HL-60 (cell line): ENCODE measurements at regions not wholly inside any gene's neighbourhood (a gene's known extent, or its start where the extent isn't known, plus 50 kb on each side); places are given as distances from the start of the nearest gene placed in this dataset.

Source experiments
- GABPA ChIP-seq: IDR thresholded peaks from 2 replicates; pipeline ENCODE4 v1.6.1; 2012; ENCODE audit warnings: low read depth
- SPI1 ChIP-seq: IDR thresholded peaks from 2 replicates; pipeline ENCODE4 v1.6.1; 2012; ENCODE audit warnings: low read depth, mild to moderate bottlenecking, borderline replicate concordance
- TF ChIP-seq, protein P1 (sequence below): IDR thresholded peaks from one replicate; pipeline ENCODE4 v1.5.1; 2011; ENCODE audit warnings: low read length, control low read depth, inconsistent platforms; ENCODE audit not compliant: insufficient read depth

DNA sequence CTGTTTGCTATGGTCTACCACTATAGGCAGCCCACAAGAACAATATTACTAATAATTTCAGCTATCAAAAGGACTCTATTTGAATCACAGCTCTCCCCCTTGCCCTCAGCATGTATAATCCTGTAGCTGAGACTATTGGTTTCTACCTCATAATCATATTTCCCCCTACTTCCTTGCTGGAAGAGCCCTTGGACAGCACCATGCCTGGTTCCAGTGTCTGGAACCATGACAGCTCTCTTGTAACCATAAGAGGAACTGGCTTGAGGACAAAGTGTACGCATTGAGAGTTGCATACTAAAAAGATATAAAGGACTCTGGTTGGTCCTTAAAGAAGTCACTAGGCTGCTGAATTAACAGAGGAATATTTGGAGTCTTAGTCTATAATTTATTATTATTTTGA, 110.7 kb upstream of the ZRANB2 start:
- TF ChIP-seq GABPA (no peak), SPI1 (peak; percentile 7; the same call in 1 of the 2 replicates)
- TF ChIP-seq, protein P1, sequence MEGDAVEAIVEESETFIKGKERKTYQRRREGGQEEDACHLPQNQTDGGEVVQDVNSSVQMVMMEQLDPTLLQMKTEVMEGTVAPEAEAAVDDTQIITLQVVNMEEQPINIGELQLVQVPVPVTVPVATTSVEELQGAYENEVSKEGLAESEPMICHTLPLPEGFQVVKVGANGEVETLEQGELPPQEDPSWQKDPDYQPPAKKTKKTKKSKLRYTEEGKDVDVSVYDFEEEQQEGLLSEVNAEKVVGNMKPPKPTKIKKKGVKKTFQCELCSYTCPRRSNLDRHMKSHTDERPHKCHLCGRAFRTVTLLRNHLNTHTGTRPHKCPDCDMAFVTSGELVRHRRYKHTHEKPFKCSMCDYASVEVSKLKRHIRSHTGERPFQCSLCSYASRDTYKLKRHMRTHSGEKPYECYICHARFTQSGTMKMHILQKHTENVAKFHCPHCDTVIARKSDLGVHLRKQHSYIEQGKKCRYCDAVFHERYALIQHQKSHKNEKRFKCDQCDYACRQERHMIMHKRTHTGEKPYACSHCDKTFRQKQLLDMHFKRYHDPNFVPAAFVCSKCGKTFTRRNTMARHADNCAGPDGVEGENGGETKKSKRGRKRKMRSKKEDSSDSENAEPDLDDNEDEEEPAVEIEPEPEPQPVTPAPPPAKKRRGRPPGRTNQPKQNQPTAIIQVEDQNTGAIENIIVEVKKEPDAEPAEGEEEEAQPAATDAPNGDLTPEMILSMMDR, result no peak
